T-helper 2 cell (primary cell): ENCODE measurements at regions not wholly inside any gene's neighbourhood (a gene's known extent, or its start where the extent isn't known, plus 50 kb on each side); places are given as distances from the start of the nearest gene placed in this dataset.
"Not testable (repeated sequence)": the region's sequence is repeated elsewhere in the genome, so short reads cannot be mapped to it uniquely, and the experiment has no call there.

Experiments
- DNase-seq, 5 experiments: peaks; one replicate each; pipeline versions ENCODE4 v3.0.0 to v3.0.0-alpha.2; 2012 to 2022

DNA sequence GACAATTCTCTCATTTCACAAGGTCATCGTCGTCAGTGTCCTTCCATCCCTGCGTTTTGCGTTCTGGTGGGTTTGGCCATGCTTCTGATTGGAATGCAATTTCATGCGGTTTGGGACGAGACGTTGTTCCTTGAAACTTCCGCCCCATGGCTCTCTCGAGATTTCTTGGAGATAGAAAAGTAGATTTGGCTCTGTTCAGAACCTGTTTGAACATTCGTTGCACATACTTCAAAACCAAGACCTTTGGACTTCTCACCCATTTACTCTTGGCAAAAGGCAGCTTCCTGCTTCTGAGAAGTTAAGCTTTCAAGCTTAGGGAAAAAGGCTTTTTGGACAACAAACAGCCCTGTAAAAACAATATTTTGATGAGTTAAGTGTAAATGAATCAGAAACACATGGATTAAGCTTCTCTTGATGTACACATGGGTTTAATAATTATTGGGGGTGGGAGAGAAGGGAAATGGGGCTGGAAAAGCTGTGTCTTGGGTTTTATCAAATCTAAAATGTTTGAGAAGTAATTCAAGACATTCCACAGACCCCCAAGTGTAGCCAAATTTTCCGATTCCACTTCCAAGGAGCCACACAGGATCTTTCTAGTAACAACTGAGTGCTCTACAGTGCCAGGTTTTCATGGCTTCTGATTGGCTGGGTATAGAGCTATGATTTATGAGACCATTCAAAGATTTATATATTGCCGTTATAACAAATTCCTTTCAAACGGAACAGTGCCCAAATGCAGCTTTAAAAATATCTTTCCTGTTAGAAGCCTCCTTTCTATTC is 467.2 kb downstream of the MED13L start:
- DNase-seq, result no peak

DNA sequence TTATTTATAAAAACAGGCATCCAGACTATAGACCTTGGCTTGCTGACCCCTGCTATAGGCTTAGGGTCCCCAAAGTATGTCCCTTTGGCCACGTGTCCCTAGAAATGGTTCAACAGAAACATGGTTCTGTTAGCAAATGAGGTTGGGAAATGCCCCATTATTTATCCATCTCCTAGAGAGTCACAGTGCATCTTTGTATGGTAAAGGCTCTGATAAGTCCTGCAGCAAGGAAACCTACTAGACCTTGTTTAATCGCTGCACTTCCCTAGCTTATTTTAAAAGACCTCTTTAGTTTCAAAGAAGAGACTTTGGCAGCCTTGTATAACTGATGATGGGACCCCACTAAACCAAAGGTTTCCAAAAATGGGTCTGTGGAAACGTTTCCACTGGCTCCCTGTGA is 471.5 kb downstream of the MED13L start:
- no peak for DNase-seq

GRCh38 chr12:115802767-115803166 is 474.7 kb downstream of the MED13L start:
- DNase-seq, result no peak

DNA sequence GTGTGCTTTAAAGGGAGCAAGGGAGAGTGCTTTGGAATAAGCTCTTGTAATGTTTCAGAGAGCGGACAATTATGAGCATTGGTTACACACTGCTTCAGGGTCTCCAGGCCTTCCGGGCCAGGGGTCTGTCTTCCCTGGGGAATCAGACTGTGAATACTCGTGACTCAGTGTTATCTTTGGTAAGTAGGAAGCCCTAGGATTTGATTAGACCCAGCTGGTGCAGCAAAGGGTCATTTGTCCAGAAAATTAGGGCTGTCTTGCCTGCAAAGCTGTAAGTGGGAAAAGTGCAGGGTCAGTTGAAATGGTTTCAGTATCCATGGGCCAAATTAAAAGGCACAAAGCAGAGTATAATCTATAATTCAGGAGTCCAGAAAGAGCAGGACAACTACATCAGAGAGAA is 475.6 kb downstream of the MED13L start:
- no peak for DNase-seq

DNA sequence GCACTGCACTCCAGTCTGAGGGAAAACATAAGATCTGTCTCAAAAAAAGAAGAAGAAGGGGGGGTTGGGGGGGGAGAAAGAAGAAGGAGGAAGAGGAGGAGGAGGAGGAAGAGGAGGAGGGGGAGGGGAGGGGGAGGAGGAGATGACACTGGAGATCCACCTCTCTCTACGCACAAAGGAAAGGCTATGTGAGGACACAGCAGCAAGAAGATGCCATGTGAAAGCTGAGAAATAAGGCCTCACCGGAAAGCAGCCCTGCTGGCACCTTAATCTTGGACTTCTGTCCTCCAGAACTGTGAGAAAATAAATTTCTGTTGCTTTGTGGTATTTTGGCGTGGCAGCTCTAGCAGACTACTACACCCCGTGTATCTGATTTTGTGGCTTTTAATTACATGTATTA is 477.9 kb downstream of the MED13L start:
- no peak for DNase-seq

GRCh38 chr12:115798309-115798917 is 479.1 kb downstream of the MED13L start:
- no peak for DNase-seq

GRCh38 chr12:115794659-115795081 is 482.8 kb downstream of the MED13L start:
- DNase-seq, result no peak

GRCh38 chr12:115791331-115791730 is 486.2 kb downstream of the MED13L start:
- DNase-seq, result no peak

- no peak for DNase-seq
These were observed 487.0 kb downstream of the MED13L start for GRCh38 chr12:115790526-115790925.

DNA sequence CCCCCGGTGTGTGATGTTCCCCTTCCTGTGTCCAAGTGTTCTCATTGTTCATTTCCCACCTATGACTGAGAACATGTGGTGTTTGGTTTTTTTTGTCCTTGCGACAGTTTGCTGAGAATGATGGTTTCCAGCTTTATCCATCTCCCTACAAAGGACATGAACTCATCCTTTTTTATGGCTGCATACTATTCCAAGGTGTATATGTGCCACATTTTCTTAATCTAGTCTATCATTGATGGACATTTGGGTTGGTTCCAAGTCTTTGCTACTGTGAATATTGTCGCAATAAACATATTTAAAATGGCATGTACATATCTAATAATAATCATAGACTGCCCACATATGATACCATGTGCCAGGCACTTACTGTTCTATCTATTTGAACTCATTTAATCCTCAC is 491.0 kb downstream of the MED13L start:
- DNase-seq, result not testable (repeated sequence)

GRCh38 chr12:115785548-115785947 is 491.9 kb downstream of the MED13L start:
- DNase-seq, result no peak

DNA sequence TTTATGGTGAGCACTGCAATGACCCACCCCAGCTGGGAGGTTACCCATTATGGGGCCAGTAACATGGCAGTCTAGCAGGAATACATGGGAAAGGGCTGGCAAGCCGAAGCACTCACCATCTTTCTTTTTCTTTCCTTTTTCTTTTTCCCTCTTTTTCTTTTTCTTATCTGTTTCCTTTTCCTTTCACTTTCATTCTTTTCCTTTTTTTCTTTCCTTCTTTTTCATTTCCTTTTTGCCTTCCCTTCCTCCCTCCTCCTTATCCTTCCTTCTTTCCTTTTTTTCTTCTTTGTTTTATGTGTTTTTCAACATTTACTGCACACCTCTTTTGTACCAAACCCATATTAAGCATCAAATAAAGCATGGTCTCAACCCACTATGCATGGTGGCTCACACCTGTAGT is 501.1 kb downstream of the MED13L start:
- no peak for DNase-seq

- DNase-seq, result no peak
These were observed 503.2 kb downstream of the MED13L start for GRCh38 chr12:115774148-115774895.

- DNase-seq, result no peak
These were observed 505.9 kb downstream of the MED13L start for GRCh38 chr12:115771601-115772000.

DNA sequence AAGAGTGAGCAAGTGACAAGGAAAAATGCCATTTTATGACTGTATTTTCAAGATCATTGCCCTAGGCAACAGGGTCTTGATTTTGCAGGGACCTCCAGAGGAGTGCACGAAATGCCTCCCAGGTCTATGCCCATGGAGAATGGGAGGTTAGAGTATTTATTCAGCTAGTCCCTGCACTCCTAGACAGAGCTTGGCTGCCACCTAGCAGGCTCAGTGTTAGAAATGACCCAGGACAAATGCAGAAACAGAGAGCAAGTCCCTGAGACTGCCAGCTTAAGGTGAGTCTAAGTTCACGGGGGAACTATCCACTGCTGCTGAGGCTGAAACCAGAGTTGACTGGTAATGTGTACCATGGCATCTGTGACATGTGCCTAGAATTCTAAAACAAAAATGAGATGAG is 506.4 kb downstream of the MED13L start:
- DNase-seq, result no peak

- no peak for DNase-seq
These were observed 506.9 kb downstream of the MED13L start for GRCh38 chr12:115770643-115771042.

DNA sequence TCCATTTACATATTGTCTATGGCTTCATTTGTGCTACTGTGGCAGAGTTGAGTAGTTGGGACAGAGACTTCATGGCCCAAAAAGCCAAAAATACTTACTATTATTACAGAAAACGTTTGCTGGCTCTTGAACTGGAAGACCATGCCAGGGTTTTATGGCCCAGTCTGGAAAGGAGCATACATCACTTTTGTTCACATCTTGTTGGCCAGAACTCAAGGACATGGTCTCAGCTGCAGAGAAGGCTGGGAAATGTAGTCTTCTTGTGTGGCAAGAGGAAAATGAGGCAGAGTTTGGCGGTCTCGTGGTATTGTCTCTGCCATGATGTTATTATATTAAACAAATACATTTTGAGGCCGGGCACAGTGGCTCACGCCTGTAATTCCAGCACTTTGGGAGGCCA is 509.6 kb downstream of the MED13L start:
- no peak for DNase-seq

DNA sequence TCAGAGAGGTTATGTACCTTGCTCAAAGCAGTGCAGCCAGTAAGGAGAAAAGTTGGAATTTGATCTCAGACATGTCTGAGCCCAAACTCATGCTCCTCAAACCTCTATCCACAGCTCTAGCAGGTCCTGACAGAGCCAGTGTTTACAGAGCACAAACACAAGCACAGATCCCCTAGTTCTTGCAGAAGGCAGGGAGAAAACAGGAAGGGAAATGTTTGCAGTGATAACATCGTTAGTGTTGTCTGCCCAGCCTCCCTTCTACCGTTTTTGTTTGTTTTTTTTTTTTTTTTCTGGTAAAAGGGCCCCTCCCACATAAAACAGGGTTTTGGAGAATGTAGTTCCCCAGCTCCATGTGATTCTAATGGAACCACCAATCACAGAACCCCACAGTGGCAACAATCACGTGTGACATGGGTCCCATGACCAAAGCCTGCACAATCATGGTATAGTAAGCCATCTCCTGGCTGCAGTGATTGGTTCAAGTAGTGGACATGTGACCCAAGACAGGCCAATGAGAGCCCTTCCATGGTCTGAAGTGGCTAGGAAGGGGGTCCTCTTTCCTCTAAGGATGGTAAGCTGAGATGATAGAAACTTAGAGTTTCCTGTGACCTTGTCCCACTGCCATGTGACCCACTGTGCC is 513.4 kb downstream of the MED13L start:
- DNase-seq, result no peak

- DNase-seq, result no peak
These were observed 514.1 kb downstream of the MED13L start for GRCh38 chr12:115763376-115763775.

GRCh38 chr12:115762936-115763335 is 514.6 kb downstream of the MED13L start:
- DNase-seq, result no peak

DNA sequence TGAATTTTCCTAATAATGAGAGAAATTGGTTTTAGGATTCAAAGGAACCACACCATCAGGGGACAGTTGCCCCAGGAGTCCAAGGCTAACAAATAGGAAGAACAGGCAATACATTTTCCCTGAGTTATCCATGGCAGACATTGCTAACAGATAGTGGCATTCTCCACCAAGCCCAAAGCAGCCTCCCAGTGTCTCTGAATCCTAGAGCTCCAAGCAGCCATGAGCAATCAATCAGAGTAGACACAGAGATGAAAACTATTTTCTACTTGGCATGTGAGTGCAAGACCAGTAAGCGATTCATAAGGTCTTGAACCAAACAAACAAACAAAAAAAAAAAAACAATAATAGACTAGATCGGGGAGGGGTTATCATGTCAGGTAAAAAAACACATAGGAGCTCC is 515.7 kb downstream of the MED13L start:
- DNase-seq, result no peak

DNA sequence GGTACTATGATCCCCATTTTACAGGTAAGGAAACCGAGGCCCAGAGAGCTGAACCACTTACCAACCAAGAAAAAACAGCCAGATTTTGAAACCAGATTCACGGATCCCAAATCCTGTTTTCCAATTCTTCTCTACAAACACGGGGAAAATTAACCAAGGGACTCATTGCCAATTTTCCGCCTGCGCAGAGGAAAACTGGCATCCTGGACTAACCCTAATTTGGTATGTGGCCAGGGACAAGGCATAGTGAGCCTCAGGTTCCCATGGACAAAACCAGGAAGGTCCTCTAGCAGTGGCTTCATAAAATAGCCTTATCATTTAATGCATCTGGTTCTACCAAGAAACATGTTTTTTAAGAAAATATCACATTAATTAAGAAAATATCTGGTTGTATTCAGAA is 517.3 kb downstream of the MED13L start:
- DNase-seq, result no peak

DNA sequence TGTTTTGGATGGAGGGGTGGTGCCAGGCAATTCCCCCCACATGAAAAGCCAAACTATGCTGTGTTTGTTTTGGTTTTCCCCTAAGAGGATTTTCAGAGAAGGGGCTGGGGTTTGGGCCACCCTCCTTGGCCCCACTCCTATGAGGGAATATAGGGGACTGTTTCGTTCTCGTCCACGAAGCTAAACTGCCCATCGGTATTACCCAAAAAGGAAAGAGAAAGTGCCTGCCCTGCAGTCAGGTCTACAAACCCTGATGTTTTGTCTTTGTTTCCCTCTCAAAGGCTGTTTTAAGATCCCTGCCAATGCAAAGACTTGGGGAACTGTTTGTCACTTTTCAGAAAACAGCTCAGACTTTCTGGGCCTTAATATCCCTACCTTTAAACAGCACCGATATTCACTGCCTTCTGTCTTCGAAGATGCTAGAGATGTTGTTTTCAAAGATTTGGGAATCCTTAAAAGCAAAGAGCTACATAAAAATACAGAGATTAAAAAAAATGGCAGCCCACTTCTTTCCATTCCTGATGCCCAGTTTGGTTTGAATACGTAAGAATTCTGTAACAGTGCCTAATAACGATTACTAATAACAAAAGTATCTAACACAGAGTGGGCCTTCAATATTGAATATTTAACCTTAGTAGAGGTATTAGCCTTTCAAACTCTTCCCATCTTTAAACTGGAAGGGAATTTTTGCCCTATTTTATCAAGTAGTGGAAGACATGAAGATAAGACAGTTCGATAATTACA is 518.4 kb downstream of the MED13L start:
- no peak for DNase-seq
